HCT116 (cell line): ENCODE measurements at regions not wholly inside any gene's neighbourhood (a gene's known extent, or its start where the extent isn't known, plus 50 kb on each side); places are given as distances from the start of the nearest gene placed in this dataset.

ENCODE experiments used
- ATAC-seq: fragments of 200-7000 bp; cut with Tn5 transposase; 2 replicates; pipeline ENCODE4 v1.9.1; 2020; ENCODE audit warnings: mild to moderate bottlenecking, moderate library complexity
- BruUV-seq: library from RNA; stranded (reverse); fragments of 400-500 nt; replicated peaks from 2 replicates; lab custom pipeline; 2021; lab: Mats Ljungman, UMichigan
- CTCF ChIA-PET: fragments of 300-600 bp; sonication (Branson Sonifier 250); formaldehyde crosslinking; loops from one replicate; lab custom pipeline; 2021; ENCODE audit warnings: antibody characterized with exemption; lab: Charles Lee
- POLR2A ChIA-PET: fragments of 300-600, 350-600 bp; sonication (Branson Sonifier 250); formaldehyde crosslinking; loops from one replicate; lab custom pipeline; 2021; ENCODE audit warnings: antibody characterized with exemption; lab: Charles Lee
- RAD21 ChIA-PET, 2 experiments: fragments of 300-600 bp; sonication (Branson Sonifier 250); formaldehyde crosslinking; loops; one replicate each; lab custom pipeline; 2023; ENCODE audit warnings: low total read pairs in 2 of 2; ENCODE audit not compliant: uncharacterized antibody in 2 of 2, unreplicated experiment in 2 of 2, low non-redundant PET in 1 of 2; lab: Charles Lee
- DNase-seq: peaks from one replicate; pipeline ENCODE4 v3.0.0-alpha.2; 2010; ENCODE audit warnings: low read depth, low spot score
- H2AFZ ChIP-seq: fragments of 200-600 bp; shearing (Covaris generic), sonication (generic); 2 replicates; pipeline ENCODE4 v1.6.1; 2017; ENCODE audit warnings: low read depth, mixed run types, mixed read lengths, antibody characterized with exemption, low read length; ENCODE audit not compliant: poor library complexity, severe bottlenecking
- H3K27ac ChIP-seq: 2 replicates; pipeline ENCODE4 v1.5.1; 2012; ENCODE audit warnings: low read depth, low read length
- H3K27me3 ChIP-seq: fragments of 200-600 bp; sonication (generic); 2 replicates; pipeline ENCODE4 v1.6.1; 2016; ENCODE audit warnings: mixed run types, low read length, mixed read lengths; ENCODE audit not compliant: insufficient read depth
- H3K36me3 ChIP-seq, 2 experiments: fragments of 200-500 bp in 1 of 2; fragments of 200-600 bp in 1 of 2; sonication (Bioruptor generic) in 1 of 2; sonication (generic) in 1 of 2; 2 replicates each; pipeline versions ENCODE4 v1.5.1 to v1.6.1; 2014 to 2016; ENCODE audit warnings: low read length in 2 of 2, inconsistent platforms in 1 of 2, mixed read lengths in 1 of 2, mixed run types in 1 of 2; ENCODE audit not compliant: insufficient read depth in 2 of 2, control insufficient read depth in 1 of 2
- H3K4me1 ChIP-seq, 2 experiments: fragments of 200-600 bp in 1 of 2; sonication (generic) in 1 of 2; 2 replicates each; pipeline versions ENCODE4 v1.5.1 to v1.6.1; 2012 to 2017; ENCODE audit warnings: low read length in 2 of 2, inconsistent platforms in 1 of 2, mild to moderate bottlenecking in 1 of 2, mixed read lengths in 1 of 2, mixed run types in 1 of 2, moderate library complexity in 1 of 2; ENCODE audit not compliant: insufficient read depth in 2 of 2, control insufficient read depth in 1 of 2
- H3K4me2 ChIP-seq: fragments of 200-600 bp; sonication (generic); 2 replicates; pipeline ENCODE4 v1.6.1; 2017; ENCODE audit warnings: mixed run types, low read length, mixed read lengths
- H3K4me3 ChIP-seq, 2 experiments: fragments of 200-600 bp in 1 of 2; sonication (generic) in 1 of 2; replicated peaks in 1 of 2; 2 replicates each; pipeline ENCODE4 v1.5.1; 2011 to 2016; ENCODE audit warnings: low read length in 2 of 2, control low read depth in 1 of 2, low read depth in 1 of 2, mild to moderate bottlenecking in 1 of 2, mixed read lengths in 1 of 2, mixed run types in 1 of 2
- H3K79me2 ChIP-seq: fragments of 200-600 bp; sonication (generic); 2 replicates; pipeline ENCODE4 v1.6.1; 2017; ENCODE audit warnings: mild to moderate bottlenecking, mixed run types, low read length, moderate library complexity, mixed read lengths; ENCODE audit not compliant: insufficient read depth
- H3K9ac ChIP-seq: fragments of 200-600 bp; sonication (generic); 2 replicates; pipeline ENCODE4 v1.6.1; 2016; ENCODE audit warnings: low read length, mixed read lengths
- H3K9me2 ChIP-seq: fragments of 200-600 bp; sonication (generic), shearing (Covaris generic); 2 replicates; pipeline ENCODE4 v1.6.1; 2017; ENCODE audit warnings: mixed run types, mild to moderate bottlenecking, moderate library complexity; ENCODE audit not compliant: insufficient read depth
- H3K9me3 ChIP-seq, 2 experiments: fragments of 200-500 bp in 1 of 2; fragments of 200-600 bp in 1 of 2; sonication (Bioruptor generic) in 1 of 2; sonication (generic) in 1 of 2; 2 replicates each; pipeline ENCODE4 v1.6.1; 2014 to 2017; ENCODE audit warnings: low read length in 2 of 2, mixed read lengths in 2 of 2, inconsistent platforms in 1 of 2, low read depth in 1 of 2, mild to moderate bottlenecking in 1 of 2, mixed run types in 1 of 2, moderate library complexity in 1 of 2; ENCODE audit not compliant: control insufficient read depth in 1 of 2, insufficient read depth in 1 of 2
- H4K20me1 ChIP-seq: fragments of 200-600 bp; sonication (generic), shearing (Covaris generic); 2 replicates; pipeline ENCODE4 v1.6.1; 2017; ENCODE audit warnings: mixed run types, mild to moderate bottlenecking, moderate library complexity; ENCODE audit not compliant: insufficient read depth
- CBX3 ChIP-seq: IDR thresholded peaks from 2 replicates; pipeline ENCODE4 v1.6.1; 2012; ENCODE audit warnings: low read depth
- EZH2 ChIP-seq: fragments of 200-600 bp; sonication (generic); IDR thresholded peaks from 2 replicates; pipeline ENCODE4 v1.6.1; 2017; ENCODE audit warnings: antibody characterized with exemption, mixed run types
- RAD21 ChIP-seq: IDR thresholded peaks from 2 replicates; pipeline ENCODE4 v1.6.1; 2012; ENCODE audit warnings: low read depth, mild to moderate bottlenecking
- SIN3A ChIP-seq: IDR thresholded peaks from 2 replicates; pipeline ENCODE4 v1.6.1; 2012; ENCODE audit warnings: low read depth
- SP1 ChIP-seq: IDR thresholded peaks from 2 replicates; pipeline ENCODE4 v1.6.1; 2012; ENCODE audit warnings: low read depth
- SRF ChIP-seq: IDR thresholded peaks from 2 replicates; pipeline ENCODE4 v1.6.1; 2012; ENCODE audit warnings: low read depth
- ZBTB33 ChIP-seq: IDR thresholded peaks from 2 replicates; pipeline ENCODE4 v1.6.1; 2011; ENCODE audit warnings: mild to moderate bottlenecking, low read length, moderate library complexity; ENCODE audit not compliant: insufficient replicate concordance; ENCODE audit errors: extremely low read depth
- intact Hi-C: fragments of 100-400 bp; cut with micrococcal nuclease; formaldehyde crosslinking; loops from 2 replicates; pipeline ENCODE4 v1.10.0; 2022

- no peaks in the 10 kb centered on the region for H3K9me2 ChIP-seq
- intact Hi-C loops, result no loop called here
- no peaks in the 10 kb centered on the region for H3K4me1 ChIP-seq
- CTCF ChIA-PET, result no interaction called here
- RAD21 ChIA-PET, result no interaction called here
- no peak overlapping the region for H2AFZ ChIP-seq
- BruUV-seq, result no TSS peak
- no peaks in the 10 kb centered on the region for H3K79me2 ChIP-seq
- H3K4me3 ChIP-seq, result no peak overlapping the region
- DNase-seq, result no peak
- no peak overlapping the region for H3K27ac ChIP-seq
- H3K9me3 ChIP-seq, result no peaks in the 10 kb centered on the region
- H3K9ac ChIP-seq, result no peak overlapping the region
- POLR2A ChIA-PET, result no interaction called here
- H3K4me2 ChIP-seq, result no peak overlapping the region
- peaks cover 11% of the 10 kb centered on the region for H3K27me3 ChIP-seq
- no peak for TF ChIP-seq SRF
- TF ChIP-seq EZH2, result no peak
- TF ChIP-seq SIN3A, result no peak
- TF ChIP-seq SP1, result no peak
- TF ChIP-seq CBX3, result no peak
- TF ChIP-seq RAD21, result no peak
- no peak for TF ChIP-seq ZBTB33
- no peaks in the 10 kb centered on the region for H3K36me3 ChIP-seq
- no peaks in the 10 kb centered on the region for H4K20me1 ChIP-seq
- no peak for ATAC-seq
Measured at GRCh38 chr12:131553096-131553777, 157.7 kb upstream of the SFSWAP start.

- no peaks in the 10 kb centered on the region for H3K9me3 ChIP-seq
- ATAC-seq (no peak), DNase-seq (no peak)
- no peaks in the 10 kb centered on the region for H3K4me1 ChIP-seq
- ChIA-PET CTCF (no interaction called here), POLR2A (no interaction called here), RAD21 (no interaction called here)
- H3K4me2 ChIP-seq, result no peak overlapping the region
- no peak overlapping the region for H3K27ac ChIP-seq
- no peaks in the 10 kb centered on the region for H4K20me1 ChIP-seq
- intact Hi-C loops, result no loop called here
- no peak overlapping the region for H3K4me3 ChIP-seq
- H3K9ac ChIP-seq, result no peak overlapping the region
- H3K27me3 ChIP-seq, result no peaks in the 10 kb centered on the region
- H3K9me2 ChIP-seq, result no peaks in the 10 kb centered on the region
- BruUV-seq, result no TSS peak
- H3K36me3 ChIP-seq, result no peaks in the 10 kb centered on the region
- no peak for TF ChIP-seq SRF
- TF ChIP-seq ZBTB33, result no peak
- H3K79me2 ChIP-seq, result no peaks in the 10 kb centered on the region
- no peak overlapping the region for H2AFZ ChIP-seq
Measured at GRCh38 chr12:131555197-131555846, 155.6 kb upstream of the SFSWAP start.
